ENCODE measurements at regions not wholly inside any gene's neighbourhood (a gene's known extent, or its start where the extent isn't known, plus 50 kb on each side); places are given as distances from the start of the nearest gene placed in this dataset.

- 0% methylated on average over 4 of the region's 9 CpGs for WGBS (ENCODE audit: insufficient coverage, low coverage, missing lambda C conversion rate)
- no TSS peak for BruUV-seq (replicated peaks)
- Histone ChIP-seq H3K27ac (ENCODE audit: extremely low read depth, low read depth, low read length) (no peak overlapping the region), H3K9me1 (ENCODE audit: control insufficient read depth, insufficient read depth, low read length) (no peaks in the 10 kb centered on the region), H3K79me2 (ENCODE audit: control insufficient read depth, insufficient read depth, low read length) (no peaks in the 10 kb centered on the region), H2AFZ (ENCODE audit: low read depth, low read length) (no peak overlapping the region), H3K36me3 (ENCODE audit: control insufficient read depth, insufficient read depth, low read length) (no peaks in the 10 kb centered on the region), H3K4me2 (ENCODE audit: insufficient read depth, low read length) (no peak overlapping the region), H3K4me3 (no peak overlapping the region), H3K9me3 (replicated peaks; ENCODE audit: control insufficient read depth, insufficient read depth, low read depth, low read length) (no peaks in the 10 kb centered on the region), H3K4me1 (replicated peaks in 1 of 2; ENCODE audit: control insufficient read depth in 2 of 2, insufficient read depth in 2 of 2, low read length in 2 of 2) (no peaks in the 10 kb centered on the region), H3K9ac (ENCODE audit: insufficient read depth in 1 of 2, low read depth in 2 of 2, low read length in 2 of 2) (no peak overlapping the region), H4K20me1 (replicated peaks; ENCODE audit: control insufficient read depth, insufficient read depth, low read length) (no peaks in the 10 kb centered on the region), H3K27me3 (ENCODE audit: control insufficient read depth in 2 of 2, insufficient read depth in 2 of 2, low read length in 2 of 2) (peaks cover 0 to 42% of the 10 kb centered on the region in 2 experiments; a peak in 4 of 5 replicates)
- POLR2A ChIA-PET, result no interaction called here
- CTCF ChIA-PET (ENCODE audit: low intra/inter-chr PET ratio), result no interaction called here
- ATAC-seq, result no peak
- FAIRE-seq, result no peak
- in situ Hi-C loops (cut with MboI), result no loop called here
- no peak for DNase-seq (ENCODE audit: extremely low read depth in 1 of 4, low spot score in 3 of 4)
- intact Hi-C loops (cut with micrococcal nuclease), result no loop called here
- TF ChIP-seq ZNF217 (CRISPR knock-in tag; IDR thresholded peaks at IDR 0.05) (no peak), ZNF695 (CRISPR knock-in tag; IDR thresholded peaks at IDR 0.05) (no peak), SAFB2 (IDR thresholded peaks at IDR 0.05; ENCODE audit: borderline replicate concordance, low read depth, low read length, severe bottlenecking) (no peak), TAF9B (IDR thresholded peaks at IDR 0.05; ENCODE audit: partially characterized antibody) (no peak), KDM2B (CRISPR knock-in tag; IDR thresholded peaks at IDR 0.05) (no peak), ZFP30 (CRISPR knock-in tag; IDR thresholded peaks at IDR 0.05; ENCODE audit: borderline replicate concordance) (no peak), ZBTB2 (IDR thresholded peaks at IDR 0.05) (no peak), MAZ (CRISPR knock-in tag; conservative IDR thresholded peaks at IDR 0.05 in 1 of 2, IDR thresholded peaks at IDR 0.05 in 1 of 2) (no peak), ZNF282 (CRISPR knock-in tag; IDR thresholded peaks at IDR 0.05) (no peak), FOSL1 (tag; conservative IDR thresholded peaks at IDR 0.05) (no peak), NFYB (IDR thresholded peaks at IDR 0.05; ENCODE audit: extremely low read depth, insufficient read length) (no peak), ILF3 (IDR thresholded peaks at IDR 0.05; ENCODE audit: borderline replicate concordance) (no peak), CHD4 (IDR thresholded peaks at IDR 0.05; ENCODE audit: insufficient read depth, insufficient replicate concordance, low read depth, low read length, poor library complexity, severe bottlenecking) (no peak), ZBTB43 (CRISPR knock-in tag; IDR thresholded peaks at IDR 0.05) (no peak), TRIM25 (IDR thresholded peaks at IDR 0.05; ENCODE audit: borderline replicate concordance) (no peak), ZBTB33 (CRISPR knock-in tag; IDR thresholded peaks at IDR 0.05) (no peak), MEIS2 (IDR thresholded peaks at IDR 0.05; ENCODE audit: partially characterized antibody) (no peak), BCL6 (CRISPR knock-in tag; IDR thresholded peaks at IDR 0.05) (no peak)
Observed at GRCh38 chr11:71133946-71134345, 118.4 kb downstream of the SHANK2 start.
